DND-41 (cell line): ENCODE measurements at regions not wholly inside any gene's neighbourhood (a gene's known extent, or its start where the extent isn't known, plus 50 kb on each side); places are given as distances from the start of the nearest gene placed in this dataset.

Experiments used
- ATAC-seq: fragments of 200-7000 bp; cut with Tn5 transposase; 3 replicates; pipeline ENCODE4 v1.9.1; 2021; ENCODE audit warnings: low read depth; ENCODE audit not compliant: insufficient read depth
- DNase-seq: peaks from one replicate; pipeline ENCODE4 v3.0.0-alpha.2; 2020
- H2AFZ ChIP-seq: 2 replicates; pipeline ENCODE4 v1.6.0; 2012; ENCODE audit warnings: low read depth, low read length
- H3K27ac ChIP-seq: 2 replicates; pipeline ENCODE4 v1.5.1; 2012; ENCODE audit warnings: low read length, inconsistent platforms
- H3K27me3 ChIP-seq: fragments of 200-600 bp; sonication (generic); 2 replicates; pipeline ENCODE4 v1.6.0; 2012; ENCODE audit warnings: low read length, mild to moderate bottlenecking, inconsistent platforms; ENCODE audit not compliant: insufficient read depth, poor library complexity
- H3K36me3 ChIP-seq: 2 replicates; pipeline ENCODE4 v1.5.1; 2012; ENCODE audit warnings: low read length, inconsistent platforms; ENCODE audit not compliant: insufficient read depth
- H3K4me1 ChIP-seq: 2 replicates; pipeline ENCODE4 v1.5.1; 2012; ENCODE audit warnings: mild to moderate bottlenecking, low read length; ENCODE audit not compliant: insufficient read depth
- H3K4me2 ChIP-seq: 2 replicates; pipeline ENCODE4 v1.6.0; 2012; ENCODE audit warnings: mild to moderate bottlenecking, moderate library complexity, low read length, inconsistent platforms; ENCODE audit not compliant: insufficient read depth
- H3K4me3 ChIP-seq, 2 experiments: fragments of 200-600 bp in 1 of 2; shearing (Covaris generic) in 1 of 2; 2 replicates each; pipeline ENCODE4 v1.5.1; 2012 to 2016; ENCODE audit warnings: inconsistent platforms in 2 of 2, low read length in 2 of 2, mild to moderate bottlenecking in 2 of 2, low read depth in 1 of 2, moderate library complexity in 1 of 2
- H3K79me2 ChIP-seq: 2 replicates; pipeline ENCODE4 v1.6.0; 2012; ENCODE audit warnings: low read length, inconsistent platforms; ENCODE audit not compliant: insufficient read depth
- H3K9ac ChIP-seq: 2 replicates; pipeline ENCODE4 v1.6.0; 2012; ENCODE audit warnings: low read depth, mild to moderate bottlenecking, inconsistent platforms, low read length, moderate library complexity
- H3K9me3 ChIP-seq: 2 replicates; pipeline ENCODE4 v1.5.1; 2012; ENCODE audit warnings: low read length, moderate library complexity, mild to moderate bottlenecking, inconsistent platforms; ENCODE audit not compliant: insufficient read depth, severe bottlenecking
- H4K20me1 ChIP-seq: 2 replicates; pipeline ENCODE4 v1.6.0; 2012; ENCODE audit warnings: low read length; ENCODE audit not compliant: insufficient read depth
- EZH2 ChIP-seq: IDR thresholded peaks from 3 replicates; pipeline ENCODE4 v1.6.1; 2012; ENCODE audit warnings: borderline replicate concordance, low read depth, mild to moderate bottlenecking, moderate library complexity, low read length, inconsistent platforms; ENCODE audit not compliant: severe bottlenecking
- TF ChIP-seq, protein P1 (sequence below): IDR thresholded peaks from 2 replicates; pipeline ENCODE4 v1.5.1; 2012; ENCODE audit warnings: borderline replicate concordance, low read length, moderate library complexity, mild to moderate bottlenecking; ENCODE audit not compliant: poor library complexity, severe bottlenecking; ENCODE audit errors: extremely low read depth

DNA sequence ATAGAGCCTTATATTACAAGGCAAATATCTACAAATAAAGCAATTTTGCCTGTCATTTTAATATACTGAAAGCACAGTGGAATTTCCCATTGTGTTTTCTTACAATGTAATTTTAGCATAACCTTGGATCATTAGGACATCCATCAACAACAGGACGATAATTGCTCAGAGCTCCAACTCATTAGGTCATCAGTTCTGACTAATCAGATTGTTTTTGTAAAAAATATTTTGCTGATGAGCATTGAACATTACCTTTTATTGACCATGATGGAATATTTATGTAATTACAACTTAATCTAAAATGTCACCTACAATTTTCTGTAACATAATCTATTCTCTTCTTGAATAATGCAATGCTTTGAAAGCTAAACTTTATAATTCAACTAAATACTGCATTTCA lies 215.3 kb upstream of the DSEL start:
- ATAC-seq (no peak), DNase-seq (no peak)
- Histone ChIP-seq H3K9me3 (no peaks in the 10 kb centered on the region), H3K9ac (no peak overlapping the region), H4K20me1 (no peaks in the 10 kb centered on the region), H3K36me3 (no peaks in the 10 kb centered on the region), H3K4me3 (no peak overlapping the region), H3K4me1 (no peaks in the 10 kb centered on the region), H3K79me2 (no peaks in the 10 kb centered on the region), H3K4me2 (no peak overlapping the region), H2AFZ (no peak overlapping the region), H3K27ac (no peak overlapping the region), H3K27me3 (no peaks in the 10 kb centered on the region)
- TF ChIP-seq, protein P1, sequence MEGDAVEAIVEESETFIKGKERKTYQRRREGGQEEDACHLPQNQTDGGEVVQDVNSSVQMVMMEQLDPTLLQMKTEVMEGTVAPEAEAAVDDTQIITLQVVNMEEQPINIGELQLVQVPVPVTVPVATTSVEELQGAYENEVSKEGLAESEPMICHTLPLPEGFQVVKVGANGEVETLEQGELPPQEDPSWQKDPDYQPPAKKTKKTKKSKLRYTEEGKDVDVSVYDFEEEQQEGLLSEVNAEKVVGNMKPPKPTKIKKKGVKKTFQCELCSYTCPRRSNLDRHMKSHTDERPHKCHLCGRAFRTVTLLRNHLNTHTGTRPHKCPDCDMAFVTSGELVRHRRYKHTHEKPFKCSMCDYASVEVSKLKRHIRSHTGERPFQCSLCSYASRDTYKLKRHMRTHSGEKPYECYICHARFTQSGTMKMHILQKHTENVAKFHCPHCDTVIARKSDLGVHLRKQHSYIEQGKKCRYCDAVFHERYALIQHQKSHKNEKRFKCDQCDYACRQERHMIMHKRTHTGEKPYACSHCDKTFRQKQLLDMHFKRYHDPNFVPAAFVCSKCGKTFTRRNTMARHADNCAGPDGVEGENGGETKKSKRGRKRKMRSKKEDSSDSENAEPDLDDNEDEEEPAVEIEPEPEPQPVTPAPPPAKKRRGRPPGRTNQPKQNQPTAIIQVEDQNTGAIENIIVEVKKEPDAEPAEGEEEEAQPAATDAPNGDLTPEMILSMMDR = no peak
- no peak for TF ChIP-seq EZH2

DNA sequence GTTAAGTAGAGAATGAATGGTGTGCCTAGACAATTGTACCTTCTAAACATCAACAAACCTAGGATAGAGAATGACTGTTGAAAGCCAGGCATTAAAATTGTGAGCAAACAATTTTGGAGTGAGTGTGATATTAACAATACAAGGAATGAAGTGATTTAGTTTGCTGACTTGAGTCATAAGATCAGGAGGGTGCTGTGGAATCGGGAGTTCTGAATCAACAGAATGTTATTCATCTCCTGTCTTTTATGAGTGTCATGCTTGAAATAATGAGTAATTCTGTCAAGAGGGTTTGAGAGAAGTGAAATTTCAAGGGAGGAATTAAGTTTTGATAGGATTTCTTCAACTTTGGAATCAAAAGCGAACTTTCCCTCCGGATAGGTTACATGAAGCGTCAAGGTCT lies 214.4 kb upstream of the DSEL start:
- no peak for DNase-seq
- no peaks in the 10 kb centered on the region for H4K20me1 ChIP-seq
- H3K27ac ChIP-seq = no peak overlapping the region

DNA sequence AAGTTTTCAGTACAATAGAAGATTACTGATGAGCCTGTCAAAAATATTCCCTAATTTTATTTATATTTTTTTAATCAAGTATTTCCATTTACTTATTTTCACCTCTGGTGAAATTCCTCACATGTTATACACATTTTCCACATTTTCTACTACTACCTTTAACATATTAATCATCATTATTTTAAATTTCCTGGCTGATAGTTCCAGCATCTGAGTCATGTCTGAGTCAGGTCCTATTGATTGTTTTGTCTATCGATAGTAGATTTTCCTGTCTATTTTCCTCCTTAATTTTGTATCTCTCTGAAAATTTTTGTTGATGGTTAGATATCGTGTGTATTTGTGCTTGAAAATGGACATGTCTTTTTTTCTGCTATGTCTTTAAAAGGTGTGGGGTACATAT lies 211.8 kb upstream of the DSEL start:
- Histone ChIP-seq H3K36me3 (no peaks in the 10 kb centered on the region), H3K79me2 (no peaks in the 10 kb centered on the region), H3K27me3 (no peaks in the 10 kb centered on the region), H3K9ac (no peak overlapping the region), H3K9me3 (no peaks in the 10 kb centered on the region), H3K4me1 (no peaks in the 10 kb centered on the region), H3K4me3 (no peak overlapping the region), H2AFZ (no peak overlapping the region), H3K4me2 (no peak overlapping the region), H3K27ac (no peak overlapping the region), H4K20me1 (no peaks in the 10 kb centered on the region)
- TF ChIP-seq, protein P1 = no peak
- TF ChIP-seq EZH2 = no peak
- ATAC-seq = no peak
- DNase-seq = no peak

More for the DNA sequence above, 214.4 kb upstream of the DSEL start:
- H3K4me3 ChIP-seq = no peak overlapping the region
- no peak overlapping the region for H3K9ac ChIP-seq
- H3K27me3 ChIP-seq = no peaks in the 10 kb centered on the region
- no peaks in the 10 kb centered on the region for H3K9me3 ChIP-seq
- TF ChIP-seq, protein P1 = no peak
- no peak for TF ChIP-seq EZH2
- no peak overlapping the region for H3K4me2 ChIP-seq
- no peaks in the 10 kb centered on the region for H3K4me1 ChIP-seq
- no peaks in the 10 kb centered on the region for H3K79me2 ChIP-seq
- ATAC-seq = no peak
- no peak overlapping the region for H2AFZ ChIP-seq
- H3K36me3 ChIP-seq = no peaks in the 10 kb centered on the region

DNA sequence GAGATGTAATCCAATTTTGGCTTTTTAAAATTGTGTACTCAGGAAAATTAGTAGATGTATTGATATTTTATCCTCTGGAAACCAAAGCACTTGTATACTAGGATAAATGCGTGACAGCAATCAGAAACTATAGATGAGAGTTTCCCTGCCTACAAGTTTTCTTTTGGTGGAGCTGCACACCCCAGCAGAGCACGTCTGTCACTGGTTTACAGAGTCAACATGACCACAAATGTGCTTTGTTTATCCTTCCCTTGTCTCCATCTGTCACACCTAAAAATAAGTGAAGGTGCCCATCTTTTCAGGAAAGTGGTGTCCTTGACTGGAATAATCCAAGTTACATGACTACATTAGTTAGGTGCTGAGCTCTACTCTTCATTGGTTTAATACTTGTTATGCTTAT lies 210.4 kb upstream of the DSEL start:
- no peaks in the 10 kb centered on the region for H3K36me3 ChIP-seq
- no peaks in the 10 kb centered on the region for H3K27me3 ChIP-seq
- ATAC-seq (no peak), DNase-seq (no peak)
- no peak overlapping the region for H3K9ac ChIP-seq
- H3K4me3 ChIP-seq = no peak overlapping the region
- H3K4me1 ChIP-seq = no peaks in the 10 kb centered on the region
- H4K20me1 ChIP-seq = no peaks in the 10 kb centered on the region
- no peak overlapping the region for H3K27ac ChIP-seq
- no peak for TF ChIP-seq EZH2
- TF ChIP-seq, protein P1 = no peak
- H3K79me2 ChIP-seq = no peaks in the 10 kb centered on the region
- H3K9me3 ChIP-seq = no peaks in the 10 kb centered on the region
- H2AFZ ChIP-seq = no peak overlapping the region
- H3K4me2 ChIP-seq = no peak overlapping the region
